ENCODE measurements at regions not wholly inside any gene's neighbourhood (a gene's known extent, or its start where the extent isn't known, plus 50 kb on each side); places are given as distances from the start of the nearest gene placed in this dataset.

- no peak for TF ChIP-seq SIN3A (IDR thresholded peaks at IDR 0.05; ENCODE audit: borderline replicate concordance, low read depth, low read length)
- TF ChIP-seq MXI1 (IDR thresholded peaks at IDR 0.05; ENCODE audit: low read depth, low read length): no peak
- no peak for TF ChIP-seq CTCF (IDR thresholded peaks at IDR 0.05)
- no peak for TF ChIP-seq POLR2AphosphoS5 (IDR thresholded peaks at IDR 0.05; ENCODE audit: low read depth, low read length)
- no peak for TF ChIP-seq REST (IDR thresholded peaks at IDR 0.05; ENCODE audit: low read depth, low read length)
- no peak for TF ChIP-seq JUND (IDR thresholded peaks at IDR 0.05)
- TF ChIP-seq EP300 (IDR thresholded peaks at IDR 0.05; ENCODE audit: borderline replicate concordance in 1 of 2, low read depth in 1 of 2, low read length in 1 of 2): no peak
- TF ChIP-seq IRF3 (IDR thresholded peaks at IDR 0.05; ENCODE audit: low read depth, low read length): no peak
- TF ChIP-seq GATA2 (CRISPR knock-in tag; IDR thresholded peaks at IDR 0.05): no peak
- TF ChIP-seq RFX5 (IDR thresholded peaks at IDR 0.05; ENCODE audit: low read length): no peak
- TF ChIP-seq TCF12 (IDR thresholded peaks at IDR 0.05): no peak
- TF ChIP-seq RAD21 (IDR thresholded peaks at IDR 0.05; ENCODE audit: low read length): no peak
- no peak for TF ChIP-seq MAX (IDR thresholded peaks at IDR 0.05; ENCODE audit: low read depth)
- no peak for TF ChIP-seq USF1 (IDR thresholded peaks at IDR 0.05; ENCODE audit: borderline replicate concordance, low read depth)
These were observed 184.9 kb downstream of the DUSP10 start for GRCh38 chr1:221557013-221557412.
